GM12878 (cell line): ENCODE measurements at regions not wholly inside any gene's neighbourhood (a gene's known extent, or its start where the extent isn't known, plus 50 kb on each side); places are given as distances from the start of the nearest gene placed in this dataset.

Experiments used
- ATAC-seq: fragments of 200-7000 bp; cut with Tn5 transposase; 3 replicates; pipeline ENCODE4 v1.9.1; 2020; ENCODE audit warnings: mild to moderate bottlenecking, moderate library complexity
- BruUV-seq: library from RNA; stranded (reverse); fragments of 400-500 nt; replicated peaks from 2 replicates; lab custom pipeline; 2021; lab: Mats Ljungman, UMichigan
- CTCF ChIA-PET: fragments of 300-600 bp; sonication (Branson Sonifier 250); formaldehyde crosslinking; extraction: SDS; loops from one replicate; lab custom pipeline; 2021; ENCODE audit warnings: inconsistent platforms; lab: Yijun Ruan, JAX
- POLR2A ChIA-PET: fragments of 350-600 bp; formaldehyde crosslinking; extraction: SDS; loops from one replicate; lab custom pipeline; 2021; ENCODE audit warnings: inconsistent platforms; lab: Charles Lee
- RAD21 ChIA-PET: fragments of 300-600 bp; sonication (Branson Sonifier 250); formaldehyde crosslinking; loops from one replicate; lab custom pipeline; 2023; ENCODE audit warnings: antibody characterized with exemption; ENCODE audit not compliant: unreplicated experiment; lab: Charles Lee
- SMC1A ChIA-PET: fragments of 300-600 bp; sonication (Branson Sonifier 250); formaldehyde crosslinking; loops from one replicate; lab custom pipeline; 2023; ENCODE audit not compliant: unreplicated experiment, uncharacterized antibody; lab: Charles Lee
- DNase-seq: peaks from one replicate; pipeline ENCODE4 v3.0.0-alpha.2; 2011; ENCODE audit warnings: low read depth, low spot score
- FAIRE-seq: peaks from 3 replicates; lab custom pipeline; 2011; peaks lifted over from hg19 to GRCh38; lab: Jason Lieb, UNC
- H2AFZ ChIP-seq: 2 replicates; pipeline ENCODE4 v1.6.0; 2011; ENCODE audit warnings: low read depth, low read length, control low read depth; ENCODE audit not compliant: control insufficient read depth
- H3K27ac ChIP-seq: 2 replicates; pipeline ENCODE4 v1.5.1; 2011; ENCODE audit warnings: control low read depth; ENCODE audit not compliant: control insufficient read depth, insufficient read depth
- H3K27me3 ChIP-seq, 2 experiments: replicated peaks in 1 of 2; 2 replicates each; pipeline versions ENCODE4 v1.6.0 to v1.6.1; 2011; ENCODE audit warnings: low read length in 1 of 2; ENCODE audit not compliant: control insufficient read depth in 2 of 2, insufficient read depth in 2 of 2
- H3K36me3 ChIP-seq, 2 experiments: 2 replicates each; pipeline ENCODE4 v1.5.1; 2011; ENCODE audit warnings: low read length in 1 of 2; ENCODE audit not compliant: control insufficient read depth in 2 of 2, insufficient read depth in 2 of 2
- H3K4me1 ChIP-seq: 2 replicates; pipeline ENCODE4 v1.6.1; 2011; ENCODE audit warnings: mild to moderate bottlenecking, low read length, moderate library complexity, mixed read lengths; ENCODE audit not compliant: control insufficient read depth, insufficient read depth
- H3K4me2 ChIP-seq: 2 replicates; pipeline ENCODE4 v1.6.0; 2011; ENCODE audit warnings: control low read depth; ENCODE audit not compliant: control insufficient read depth, insufficient read depth
- H3K4me3 ChIP-seq: fragments of 200-600 bp; sonication (generic); 2 replicates; pipeline ENCODE4 v1.5.1; 2016
- H3K79me2 ChIP-seq: 2 replicates; pipeline ENCODE4 v1.6.0; 2011; ENCODE audit warnings: low read length; ENCODE audit not compliant: control insufficient read depth, insufficient read depth
- H3K9ac ChIP-seq: 2 replicates; pipeline ENCODE4 v1.8.0; 2011; ENCODE audit warnings: low read length, control low read depth, mixed read lengths; ENCODE audit not compliant: control insufficient read depth, insufficient read depth
- H3K9me3 ChIP-seq: replicated peaks from 3 replicates; pipeline ENCODE4 v1.5.1; 2011; ENCODE audit warnings: mild to moderate bottlenecking, low read length; ENCODE audit not compliant: control insufficient read depth, insufficient read depth
- H4K20me1 ChIP-seq: 2 replicates; pipeline ENCODE4 v1.6.0; 2011; ENCODE audit not compliant: control insufficient read depth, insufficient read depth
- ASH2L ChIP-seq: fragments of 300-600, 200-600 bp; sonication (generic); IDR thresholded peaks from 2 replicates; pipeline ENCODE4 v1.6.1; 2017; ENCODE audit warnings: low read depth, mild to moderate bottlenecking, borderline replicate concordance
- BCLAF1 ChIP-seq: fragments of 450-650 bp; IDR thresholded peaks from 2 replicates; pipeline ENCODE4 v1.6.1; 2017; ENCODE audit warnings: antibody characterized with exemption, mild to moderate bottlenecking, moderate library complexity
- CHD4 ChIP-seq: fragments of 200-600 bp; sonication (generic); IDR thresholded peaks from 2 replicates; pipeline ENCODE4 v1.6.1; 2016; ENCODE audit warnings: mild to moderate bottlenecking
- ETV6 ChIP-seq, 2 experiments: fragments of 450-650 bp in 1 of 2; IDR thresholded peaks in 1 of 2; conservative IDR thresholded peaks in 1 of 2; 2 replicates each; pipeline ENCODE4 v1.6.1; 2014; ENCODE audit warnings: antibody characterized with exemption in 1 of 2, borderline replicate concordance in 1 of 2, low read depth in 1 of 2, mild to moderate bottlenecking in 1 of 2, moderate library complexity in 1 of 2
- KAT2A ChIP-seq: conservative IDR thresholded peaks from 2 replicates; pipeline ENCODE4 v1.6.1; 2011; ENCODE audit warnings: low read depth, low read length; ENCODE audit not compliant: control insufficient read depth
- NR2C2 ChIP-seq: IDR thresholded peaks from 2 replicates; pipeline ENCODE4 v1.6.1; 2011; ENCODE audit warnings: borderline replicate concordance, low read depth; ENCODE audit not compliant: control insufficient read depth, insufficient read length
- PAX5 ChIP-seq: IDR thresholded peaks from 2 replicates; pipeline ENCODE4 v1.6.1; 2011; ENCODE audit warnings: low read depth, low read length, borderline replicate concordance
- RAD21 ChIP-seq: IDR thresholded peaks from 2 replicates; pipeline ENCODE4 v1.6.1; 2011; ENCODE audit warnings: mild to moderate bottlenecking, low read depth, low read length, moderate library complexity; ENCODE audit not compliant: insufficient read depth
- RB1 ChIP-seq: fragments of 450-650 bp; formaldehyde crosslinking; IDR thresholded peaks from 2 replicates; pipeline ENCODE4 v1.6.1; 2017; ENCODE audit warnings: mild to moderate bottlenecking, borderline replicate concordance
- SMARCA5 ChIP-seq: fragments of 450-650 bp; IDR thresholded peaks from 2 replicates; pipeline ENCODE4 v1.6.1; 2017; ENCODE audit warnings: mild to moderate bottlenecking
- TAF1 ChIP-seq: IDR thresholded peaks from 2 replicates; pipeline ENCODE4 v1.6.1; 2011; ENCODE audit warnings: mild to moderate bottlenecking, low read depth, low read length, borderline replicate concordance
- USF1 ChIP-seq: IDR thresholded peaks from 2 replicates; pipeline ENCODE4 v1.6.1; 2011; ENCODE audit warnings: borderline replicate concordance, low read depth, mild to moderate bottlenecking, moderate library complexity, mixed read lengths, low read length; ENCODE audit not compliant: insufficient read depth; ENCODE audit errors: extremely low read length
- ZBED1 ChIP-seq: IDR thresholded peaks from 2 replicates; pipeline ENCODE4 v1.6.1; 2016; ENCODE audit warnings: borderline replicate concordance
- ZBTB11 ChIP-seq: fragments of 450-650 bp; formaldehyde crosslinking; IDR thresholded peaks from 2 replicates; pipeline ENCODE4 v1.5.0; 2022; ENCODE audit warnings: mild to moderate bottlenecking, missing genetic modification characterization
- WGBS: methylation state at CpG from one replicate; pipeline ENCODE4 v1.1.6; 2016; ENCODE audit warnings: low lambda C conversion rate; ENCODE audit not compliant: insufficient replicate concordance, insufficient coverage; ENCODE audit errors: missing lambda C conversion rate; 5-methylcytosine and 5-hydroxymethylcytosine counted together
- in situ Hi-C: fragments of 300-500 bp; cut with MboI; formaldehyde crosslinking; loops from 9 replicates; pipeline ENCODE4 v1.14.3; 2018; ENCODE audit warnings: mixed read lengths
- intact Hi-C: fragments of 100-400 bp; cut with micrococcal nuclease; formaldehyde crosslinking; loops from one replicate; pipeline ENCODE4 v1.14.2; 2022; ENCODE audit not compliant: unreplicated experiment

- TF ChIP-seq CHD4 (no peak), KAT2A (no peak), SMARCA5 (no peak), USF1 (no peak), ASH2L (no peak), BCLAF1 (no peak), ZBED1 (no peak)
These were observed 207.5 kb upstream of the OPRM1 start (continued) for GRCh38 chr6:153831350-153832078.

GRCh38 chr6:153817173-153817572, 221.9 kb upstream of the OPRM1 start:
- ATAC-seq (no peak), FAIRE-seq (no peak), DNase-seq (no peak)
- H3K9ac ChIP-seq: no peak overlapping the region
- WGBS: 52% methylated on average over 3 of the region's 3 CpGs
- no peak overlapping the region for H3K27ac ChIP-seq
- ChIA-PET RAD21 (no interaction called here), SMC1A (no interaction called here), CTCF (no interaction called here), POLR2A (no interaction called here)
- H3K4me1 ChIP-seq: no peaks in the 10 kb centered on the region
- in situ Hi-C loops (no loop called here), intact Hi-C loops (no loop called here)
- no peaks in the 10 kb centered on the region for H4K20me1 ChIP-seq
- H2AFZ ChIP-seq: no peak overlapping the region
- H3K9me3 ChIP-seq: no peaks in the 10 kb centered on the region; the same call in 2 of the 3 replicates
- H3K79me2 ChIP-seq: no peaks in the 10 kb centered on the region
- no TSS peak for BruUV-seq
- no peaks in the 10 kb centered on the region for H3K36me3 ChIP-seq
- H3K4me2 ChIP-seq: no peak overlapping the region
- no peaks in the 10 kb centered on the region for H3K27me3 ChIP-seq
- no peak overlapping the region for H3K4me3 ChIP-seq
- TF ChIP-seq RB1: no peak
- no peak for TF ChIP-seq ZBTB11 (CRISPR knock-in tag)
- TF ChIP-seq NR2C2: no peak
- TF ChIP-seq PAX5: no peak
- no peak for TF ChIP-seq TAF1
- no peak for TF ChIP-seq ETV6 (conservative IDR thresholded peaks at IDR 0.05 in 1 of 2, IDR thresholded peaks at IDR 0.05 in 1 of 2; ENCODE audit: borderline replicate concordance in 1 of 2, low read depth in 1 of 2)
- no peak for TF ChIP-seq RAD21
